ENCODE measurements at regions not wholly inside any gene's neighbourhood (a gene's known extent, or its start where the extent isn't known, plus 50 kb on each side); places are given as distances from the start of the nearest gene placed in this dataset.

DNA sequence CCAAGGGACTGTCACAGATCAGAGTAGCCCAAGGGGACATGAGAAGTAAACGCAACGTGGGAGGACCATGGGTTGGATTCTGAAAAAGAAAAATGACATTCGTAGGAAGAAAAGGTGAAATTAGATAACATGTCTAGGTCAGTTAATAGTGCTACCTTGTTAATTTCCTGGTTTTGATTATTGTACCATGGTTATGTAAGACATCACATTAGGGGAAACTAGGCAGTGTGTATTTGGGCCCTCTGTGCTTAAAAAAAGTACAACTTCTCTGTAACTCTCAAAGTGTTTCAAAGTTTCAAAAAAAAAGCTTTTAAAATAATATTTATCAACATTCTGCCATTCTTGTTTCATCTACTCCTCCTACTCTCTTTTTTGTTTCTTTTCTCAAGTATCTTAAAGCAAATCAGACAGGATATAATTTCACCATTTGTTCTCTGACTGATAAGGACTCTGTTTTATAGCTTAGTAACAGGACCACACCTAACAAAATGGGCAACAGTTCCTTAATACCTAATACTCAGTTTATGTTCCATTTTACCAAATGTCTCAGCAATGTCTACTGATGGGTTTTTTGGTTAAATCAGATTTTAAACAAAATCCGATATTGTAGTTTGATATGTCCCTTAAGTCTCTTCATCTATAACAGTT lies 97.1 kb upstream of the PLCB4 start:
- ATAC-seq (ENCODE audit: low FRiP score) (no peak), DNase-seq (ENCODE audit: low spot score) (no peak)
- TF ChIP-seq, protein P1, sequence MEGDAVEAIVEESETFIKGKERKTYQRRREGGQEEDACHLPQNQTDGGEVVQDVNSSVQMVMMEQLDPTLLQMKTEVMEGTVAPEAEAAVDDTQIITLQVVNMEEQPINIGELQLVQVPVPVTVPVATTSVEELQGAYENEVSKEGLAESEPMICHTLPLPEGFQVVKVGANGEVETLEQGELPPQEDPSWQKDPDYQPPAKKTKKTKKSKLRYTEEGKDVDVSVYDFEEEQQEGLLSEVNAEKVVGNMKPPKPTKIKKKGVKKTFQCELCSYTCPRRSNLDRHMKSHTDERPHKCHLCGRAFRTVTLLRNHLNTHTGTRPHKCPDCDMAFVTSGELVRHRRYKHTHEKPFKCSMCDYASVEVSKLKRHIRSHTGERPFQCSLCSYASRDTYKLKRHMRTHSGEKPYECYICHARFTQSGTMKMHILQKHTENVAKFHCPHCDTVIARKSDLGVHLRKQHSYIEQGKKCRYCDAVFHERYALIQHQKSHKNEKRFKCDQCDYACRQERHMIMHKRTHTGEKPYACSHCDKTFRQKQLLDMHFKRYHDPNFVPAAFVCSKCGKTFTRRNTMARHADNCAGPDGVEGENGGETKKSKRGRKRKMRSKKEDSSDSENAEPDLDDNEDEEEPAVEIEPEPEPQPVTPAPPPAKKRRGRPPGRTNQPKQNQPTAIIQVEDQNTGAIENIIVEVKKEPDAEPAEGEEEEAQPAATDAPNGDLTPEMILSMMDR (IDR thresholded peaks at IDR 0.05) = no peak

DNA sequence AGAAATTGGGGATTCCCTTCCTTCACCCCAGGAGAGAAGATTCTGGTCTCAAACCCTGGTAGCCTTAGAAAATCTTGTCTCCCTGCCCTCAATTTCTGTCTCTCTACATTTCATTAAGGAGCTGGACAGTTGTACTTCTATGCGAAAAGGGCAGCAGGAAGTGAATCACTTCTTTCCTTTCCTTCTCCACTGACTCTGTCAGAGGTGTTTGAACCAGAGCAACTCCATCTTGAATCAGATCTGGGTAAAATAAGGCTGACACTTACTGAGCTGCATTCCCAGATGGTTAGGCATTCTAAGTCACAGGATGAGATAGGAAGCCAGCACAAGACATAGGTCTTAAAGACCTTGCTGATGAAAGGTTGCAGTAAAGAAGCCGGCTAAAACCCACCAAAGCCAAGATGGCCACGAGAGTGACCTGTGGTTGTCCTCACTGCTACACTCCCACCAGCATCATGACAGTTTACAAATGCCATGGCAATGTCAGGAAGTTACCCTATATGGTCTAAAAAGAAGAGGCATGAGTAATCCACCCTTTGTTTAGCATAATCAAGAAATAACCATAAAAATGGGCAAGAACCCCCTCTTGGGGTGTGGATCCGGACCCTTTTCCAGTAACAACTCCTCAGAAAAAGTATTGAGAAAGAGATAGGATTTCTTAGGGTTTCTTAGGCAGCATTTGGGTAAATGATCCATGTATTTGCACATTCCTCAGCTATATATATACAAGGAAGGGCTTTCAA lies 95.8 kb upstream of the PLCB4 start:
- DNase-seq (ENCODE audit: low spot score) (no peak), ATAC-seq (ENCODE audit: low FRiP score) (no peak)
- TF ChIP-seq, protein P1 (IDR thresholded peaks at IDR 0.05) = no peak

DNA sequence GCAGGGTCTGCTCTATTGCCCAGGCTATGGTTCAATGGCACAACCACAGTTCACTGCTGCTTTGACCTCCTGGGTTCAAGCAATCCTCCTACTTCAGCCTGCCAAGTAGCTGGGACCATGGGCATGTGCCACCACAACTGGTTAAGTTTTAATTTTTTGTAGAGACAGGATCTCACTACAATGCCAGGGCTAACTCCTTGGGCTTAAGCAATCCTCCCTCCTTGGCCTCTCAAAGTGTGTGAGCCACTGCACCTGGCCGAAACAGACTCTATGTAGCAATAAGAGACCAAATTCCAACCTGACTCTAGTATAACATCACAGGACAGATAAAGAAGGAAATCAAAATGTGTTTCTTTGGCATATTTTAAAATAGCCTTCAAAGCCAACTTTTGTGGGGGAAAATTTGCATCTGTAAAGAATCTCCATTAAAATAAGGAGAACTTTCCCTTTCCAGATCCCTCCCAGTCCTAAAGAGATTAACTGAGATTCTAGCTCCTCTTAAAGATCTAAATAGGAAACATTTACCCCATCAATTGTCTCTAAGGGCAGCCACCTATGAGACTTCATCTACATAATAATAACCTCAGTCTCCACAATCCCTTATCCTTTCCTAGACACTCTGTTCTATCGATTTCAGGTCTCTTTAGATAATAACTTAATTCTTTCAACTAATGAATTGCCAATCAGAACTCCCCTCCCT lies 94.7 kb upstream of the PLCB4 start:
- ATAC-seq (ENCODE audit: low FRiP score) (no peak), DNase-seq (ENCODE audit: low spot score) (no peak)
- TF ChIP-seq, protein P1 (IDR thresholded peaks at IDR 0.05) = no peak

DNA sequence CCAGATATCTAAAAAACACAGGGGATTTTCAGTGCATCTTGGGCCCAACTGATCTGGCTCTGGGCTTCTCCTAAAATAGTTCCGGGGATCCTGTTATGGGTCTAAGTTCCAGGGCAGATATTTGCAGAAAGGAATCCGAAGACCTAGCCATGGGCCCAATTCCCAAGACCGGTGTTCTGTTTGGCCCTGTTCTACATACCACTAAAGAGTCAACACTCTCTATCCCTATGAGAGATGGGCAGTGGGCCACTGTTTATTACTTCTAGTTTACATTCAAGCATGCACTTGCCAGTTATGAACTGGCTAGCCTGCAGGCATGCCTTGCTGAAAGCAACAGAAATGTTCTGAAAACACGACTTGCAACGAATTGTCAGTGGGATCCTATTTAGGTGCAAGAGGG lies 87.4 kb upstream of the PLCB4 start:
- TF ChIP-seq, protein P1 (IDR thresholded peaks at IDR 0.05) = no peak
- DNase-seq (ENCODE audit: low spot score) (no peak), ATAC-seq (ENCODE audit: low FRiP score) (no peak)

DNA sequence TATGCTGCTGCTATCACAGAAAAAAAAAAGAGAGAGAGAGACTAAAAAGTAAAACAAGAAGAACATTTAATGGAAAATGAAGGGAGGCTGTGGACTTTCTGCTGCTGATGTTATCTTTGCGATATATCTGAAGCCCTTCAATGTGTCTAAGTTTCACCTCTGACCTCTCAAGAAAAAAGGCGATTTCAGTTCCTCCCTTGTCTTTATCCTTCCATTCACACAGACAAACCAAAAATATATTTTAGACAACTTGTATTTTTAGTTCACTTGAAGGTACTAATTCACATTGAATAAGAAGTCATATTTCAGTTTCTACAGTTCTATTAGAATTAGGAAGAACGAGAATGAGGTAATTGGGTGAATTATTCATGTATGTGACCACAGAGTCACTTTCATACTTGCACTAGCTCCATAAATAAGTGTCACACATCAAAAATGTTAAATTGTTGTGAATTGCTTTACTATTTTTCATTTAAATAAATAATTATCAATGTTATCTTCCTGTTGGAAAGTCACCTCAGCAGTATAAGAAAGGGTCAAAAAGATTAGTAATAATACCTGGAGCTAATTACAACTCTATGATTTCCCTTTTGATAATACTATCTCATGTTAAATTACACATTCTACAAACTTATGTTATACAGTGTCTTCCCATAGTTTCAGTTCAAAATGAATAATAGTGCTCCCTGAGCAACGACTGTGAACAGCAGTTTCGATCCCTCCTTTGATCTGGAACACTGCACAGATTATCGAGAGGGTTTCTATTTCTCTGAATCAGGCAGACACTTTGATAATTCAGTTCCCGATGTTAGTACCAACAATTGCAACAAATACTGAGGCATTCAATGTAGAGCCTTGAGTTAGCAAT lies 85.2 kb upstream of the PLCB4 start:
- TF ChIP-seq, protein P1 (IDR thresholded peaks at IDR 0.05) = no peak
- no peak for ATAC-seq (ENCODE audit: low FRiP score)
- no peak for DNase-seq (ENCODE audit: low spot score)

DNA sequence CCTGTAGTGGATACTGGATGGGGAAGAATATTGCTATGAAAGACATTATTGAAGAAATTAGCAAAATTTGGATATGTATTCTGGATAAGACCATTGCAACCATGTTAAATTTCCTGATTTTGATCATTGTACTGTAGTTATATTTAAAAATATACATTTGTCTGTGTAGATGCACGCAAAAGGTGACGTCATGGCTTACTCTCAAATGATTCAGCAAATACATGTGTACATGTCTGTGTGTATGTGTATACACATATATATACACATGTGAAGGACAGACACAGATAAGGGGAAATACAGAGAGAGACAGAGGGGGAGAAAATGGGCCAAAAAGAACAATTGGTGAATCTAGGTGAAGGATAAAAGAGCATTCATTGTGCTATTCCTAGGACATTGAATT lies 82.3 kb upstream of the PLCB4 start:
- DNase-seq (ENCODE audit: low spot score) (no peak), ATAC-seq (ENCODE audit: low FRiP score) (no peak)
- TF ChIP-seq, protein P1 (IDR thresholded peaks at IDR 0.05) = no peak

Data from omental fat pad (tissue), 3 donors.